Cardiac fibroblast (primary cell): ENCODE measurements at regions not wholly inside any gene's neighbourhood (a gene's known extent, or its start where the extent isn't known, plus 50 kb on each side); places are given as distances from the start of the nearest gene placed in this dataset.

Experiments
- DNase-seq, 2 donors: peaks; one replicate each; pipeline versions ENCODE4 v3.0.0 to v3.0.0-alpha.2; 2010; ENCODE audit warnings: low read depth in 2 of 2
- H3K4me3 ChIP-seq, 2 donors: replicated peaks in 1 of 2; 1 replicate in 1 of 2; 2 replicates in 1 of 2; pipeline ENCODE4 v1.5.1; 2011; ENCODE audit warnings: low read depth in 2 of 2, low read length in 2 of 2, mild to moderate bottlenecking in 2 of 2, moderate library complexity in 1 of 2
- CTCF ChIP-seq: IDR thresholded peaks from one replicate; pipeline ENCODE4 v1.5.1; 2011; ENCODE audit warnings: low read depth, mild to moderate bottlenecking, low read length, inconsistent platforms

DNA sequence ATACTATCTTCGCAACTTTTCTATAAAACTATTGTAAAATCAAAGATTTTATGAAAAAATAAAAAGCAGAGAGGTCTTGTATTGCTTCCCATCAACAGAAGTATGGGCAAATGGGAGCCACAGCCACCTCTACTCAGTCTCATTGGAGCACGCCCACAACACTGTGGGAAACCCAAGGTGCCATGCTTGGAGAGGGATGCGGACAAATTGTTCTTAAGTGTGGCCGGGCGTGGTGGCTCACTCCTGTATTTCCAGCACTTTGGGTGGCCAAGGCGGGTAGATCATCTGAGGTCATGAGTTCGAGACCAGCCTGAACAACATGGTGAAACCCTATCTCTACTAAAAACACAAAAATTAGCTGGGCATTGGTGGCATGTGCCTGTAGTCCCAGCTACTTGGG is 498.2 kb upstream of the SOX5 start:
- no peak for DNase-seq
- no peak overlapping the region for H3K4me3 ChIP-seq
- no peak for TF ChIP-seq CTCF

DNA sequence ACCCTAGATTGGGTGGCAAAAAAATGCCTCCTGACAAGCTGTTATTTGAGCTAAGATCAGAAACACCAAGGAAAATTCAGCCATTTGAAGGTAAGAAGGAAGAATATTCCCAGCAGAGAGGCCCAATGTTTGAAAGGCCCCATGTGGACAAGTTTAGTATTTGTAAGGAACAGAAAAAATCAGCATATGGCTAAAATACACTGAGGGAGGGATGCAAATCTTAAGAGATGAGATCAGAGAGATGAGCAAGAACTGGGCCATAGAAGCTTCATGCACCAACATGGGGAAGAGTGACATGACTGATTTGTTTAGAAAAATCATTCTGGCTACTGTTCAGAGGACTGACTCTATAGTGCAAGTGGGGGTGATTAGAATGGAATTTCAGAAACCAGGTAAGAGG is 496.8 kb upstream of the SOX5 start:
- H3K4me3 ChIP-seq, result no peak overlapping the region
- no peak for TF ChIP-seq CTCF
- DNase-seq, result no peak

DNA sequence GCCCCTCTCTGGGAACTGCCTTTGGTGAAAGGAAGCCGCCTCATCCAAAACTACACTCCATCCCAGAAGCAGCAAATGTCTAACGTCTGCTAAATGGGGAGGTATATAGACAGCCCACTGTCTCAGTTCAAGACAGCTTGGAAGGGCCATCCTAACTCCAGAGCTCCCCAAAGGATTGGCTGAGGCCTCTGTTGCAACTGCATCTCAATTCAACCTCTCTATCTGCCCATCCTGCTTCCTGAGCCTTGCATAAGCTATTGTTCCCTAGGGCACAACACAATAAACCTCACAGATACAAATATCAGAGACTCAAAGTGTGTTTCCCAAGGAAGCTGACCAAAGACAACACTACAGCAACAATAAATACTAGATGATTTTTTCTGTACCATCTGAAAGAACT is 495.2 kb upstream of the SOX5 start:
- DNase-seq, result no peak
- no peak overlapping the region for H3K4me3 ChIP-seq
- no peak for TF ChIP-seq CTCF

GRCh38 chr12:24441458-24441857 is 492.0 kb upstream of the SOX5 start:
- no peak overlapping the region for H3K4me3 ChIP-seq
- no peak for TF ChIP-seq CTCF
- no peak for DNase-seq

DNA sequence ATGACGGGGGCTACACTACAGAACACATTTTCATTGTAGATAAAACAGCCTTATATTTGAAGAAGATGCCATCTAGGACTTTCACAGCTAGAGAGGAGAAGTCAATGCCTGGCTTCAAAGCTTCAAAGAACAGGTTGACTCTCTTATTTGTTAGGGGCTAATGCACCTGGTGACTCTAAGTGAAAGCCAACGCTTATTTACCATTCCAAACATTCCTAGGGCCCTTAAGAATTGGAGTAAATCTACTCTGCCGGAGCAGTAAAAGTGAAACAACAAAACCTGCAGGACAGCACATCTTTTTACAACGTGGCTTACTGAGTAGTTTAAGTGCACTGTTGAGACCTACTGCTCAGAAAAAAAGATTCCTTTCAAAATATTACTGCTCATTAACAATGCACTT is 487.2 kb upstream of the SOX5 start:
- no peak for DNase-seq
- no peak for TF ChIP-seq CTCF
- H3K4me3 ChIP-seq, result no peak overlapping the region

DNA sequence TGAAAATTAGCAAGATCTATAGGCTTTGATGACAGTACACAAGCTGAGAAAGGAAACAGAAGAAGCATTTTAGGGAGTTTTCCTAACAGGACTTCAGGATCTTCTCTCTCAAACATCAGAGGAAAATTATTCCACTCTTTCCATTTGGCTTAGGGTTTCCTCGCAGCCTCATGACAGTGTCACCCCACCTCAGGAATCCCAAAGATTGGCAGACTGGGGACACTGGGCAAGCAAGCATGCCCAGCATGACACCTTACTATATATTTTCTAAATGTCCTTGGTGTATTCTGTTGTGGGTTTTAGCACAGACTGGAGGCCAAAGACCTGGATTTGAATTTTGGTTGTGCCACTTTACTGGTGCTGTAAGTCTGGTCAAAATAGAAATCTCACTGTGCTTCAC is 482.4 kb upstream of the SOX5 start:
- no peak for TF ChIP-seq CTCF
- DNase-seq, result no peak
- no peak overlapping the region for H3K4me3 ChIP-seq

GRCh38 chr12:24427776-24428175 is 478.3 kb upstream of the SOX5 start:
- TF ChIP-seq CTCF, result no peak
- DNase-seq, result no peak
- no peak overlapping the region for H3K4me3 ChIP-seq
